DOHH2 (cell line): ENCODE measurements at regions not wholly inside any gene's neighbourhood (a gene's known extent, or its start where the extent isn't known, plus 50 kb on each side); places are given as distances from the start of the nearest gene placed in this dataset.

Experiments
- H3F3A ChIP-seq: fragments of 200-600 bp; sonication (generic), shearing (Covaris generic); 2 replicates; pipeline ENCODE4 v1.6.0; 2016; ENCODE audit warnings: antibody characterized with exemption, mild to moderate bottlenecking; ENCODE audit not compliant: control insufficient read depth, insufficient read depth
- H3K27ac ChIP-seq: fragments of 200-600 bp; sonication (generic); 2 replicates; pipeline ENCODE4 v1.5.1; 2014; ENCODE audit warnings: low read depth, mild to moderate bottlenecking, low read length, moderate library complexity
- H3K27me3 ChIP-seq: fragments of 200-600 bp; sonication (generic); 2 replicates; pipeline ENCODE4 v1.6.1; 2014; ENCODE audit warnings: mild to moderate bottlenecking, low read length, mixed read lengths; ENCODE audit not compliant: control insufficient read depth
- H3K36me3 ChIP-seq: fragments of 200-600 bp; sonication (generic); 2 replicates; pipeline ENCODE4 v1.6.1; 2014; ENCODE audit warnings: mild to moderate bottlenecking, low read length, moderate library complexity, mixed read lengths; ENCODE audit not compliant: control insufficient read depth
- H3K4me1 ChIP-seq: fragments of 200-600 bp; sonication (generic); 2 replicates; pipeline ENCODE4 v1.6.1; 2014; ENCODE audit warnings: mild to moderate bottlenecking, low read length, mixed read lengths; ENCODE audit not compliant: control insufficient read depth
- H3K4me2 ChIP-seq: fragments of 200-600 bp; sonication (generic); 2 replicates; pipeline ENCODE4 v1.6.0; 2014; ENCODE audit warnings: mild to moderate bottlenecking, low read length, moderate library complexity
- H3K4me3 ChIP-seq: fragments of 200-600 bp; sonication (generic); 2 replicates; pipeline ENCODE4 v1.5.1; 2014; ENCODE audit warnings: mild to moderate bottlenecking, low read length, mixed read lengths
- H3K79me2 ChIP-seq: fragments of 200-600 bp; sonication (generic); 2 replicates; pipeline ENCODE4 v1.6.1; 2014; ENCODE audit warnings: mild to moderate bottlenecking, low read length, mixed read lengths; ENCODE audit not compliant: control insufficient read depth
- H3K9me2 ChIP-seq: fragments of 200-600 bp; sonication (generic); replicated peaks from 2 replicates; pipeline ENCODE4 v1.6.1; 2014; ENCODE audit warnings: mild to moderate bottlenecking, low read length, mixed read lengths; ENCODE audit not compliant: control insufficient read depth
- H3K9me3 ChIP-seq: fragments of 200-600 bp; sonication (generic); 2 replicates; pipeline ENCODE4 v1.6.1; 2014; ENCODE audit warnings: antibody characterized with exemption, low read length, mixed read lengths; ENCODE audit not compliant: control insufficient read depth, insufficient read depth
- H4K20me1 ChIP-seq: fragments of 200-600 bp; sonication (generic); 2 replicates; pipeline ENCODE4 v1.6.0; 2014; ENCODE audit warnings: low read depth, mild to moderate bottlenecking, antibody characterized with exemption, low read length, moderate library complexity; ENCODE audit not compliant: control insufficient read depth, insufficient read depth
- EZH2phosphoT487 ChIP-seq: fragments of 200-600 bp; sonication (generic); IDR thresholded peaks from 2 replicates; pipeline ENCODE4 v1.6.1; 2017; ENCODE audit warnings: borderline replicate concordance, mild to moderate bottlenecking, antibody characterized with exemption, low read length, moderate library complexity, mixed read lengths
- TF ChIP-seq, protein P1 (sequence below): fragments of 200-600 bp; sonication (generic); IDR thresholded peaks from one replicate; pipeline ENCODE4 v1.5.1; 2014; ENCODE audit warnings: antibody characterized with exemption, mild to moderate bottlenecking, low read depth, low read length; ENCODE audit not compliant: poor library complexity, severe bottlenecking

DNA sequence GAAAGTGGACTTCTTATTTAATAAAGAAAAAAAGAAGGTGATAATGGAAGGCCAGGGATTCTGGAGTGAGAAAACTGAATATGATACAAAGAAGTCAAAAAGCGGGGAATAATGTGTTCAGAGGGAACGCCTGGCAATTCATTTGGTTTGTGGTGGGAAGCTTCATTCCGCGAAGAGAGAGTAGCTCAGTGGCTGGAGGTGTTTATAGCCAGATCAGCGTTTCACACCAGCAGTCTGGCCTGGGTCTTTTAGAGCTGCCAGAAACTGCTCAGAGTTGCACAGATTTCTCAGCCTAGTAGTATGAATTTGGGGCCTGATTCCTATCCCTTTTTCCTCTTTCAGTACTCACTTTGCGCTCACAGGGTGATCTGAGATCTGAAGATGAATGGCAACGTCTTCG is 67.8 kb upstream of the IPO9 start:
- H3K4me1 ChIP-seq: peaks cover 12% of the 10 kb centered on the region; the same call in 1 of the 2 replicates
- H3K9me3 ChIP-seq: no peaks in the 10 kb centered on the region
- H3K4me3 ChIP-seq: no peak overlapping the region
- TF ChIP-seq, protein P1, sequence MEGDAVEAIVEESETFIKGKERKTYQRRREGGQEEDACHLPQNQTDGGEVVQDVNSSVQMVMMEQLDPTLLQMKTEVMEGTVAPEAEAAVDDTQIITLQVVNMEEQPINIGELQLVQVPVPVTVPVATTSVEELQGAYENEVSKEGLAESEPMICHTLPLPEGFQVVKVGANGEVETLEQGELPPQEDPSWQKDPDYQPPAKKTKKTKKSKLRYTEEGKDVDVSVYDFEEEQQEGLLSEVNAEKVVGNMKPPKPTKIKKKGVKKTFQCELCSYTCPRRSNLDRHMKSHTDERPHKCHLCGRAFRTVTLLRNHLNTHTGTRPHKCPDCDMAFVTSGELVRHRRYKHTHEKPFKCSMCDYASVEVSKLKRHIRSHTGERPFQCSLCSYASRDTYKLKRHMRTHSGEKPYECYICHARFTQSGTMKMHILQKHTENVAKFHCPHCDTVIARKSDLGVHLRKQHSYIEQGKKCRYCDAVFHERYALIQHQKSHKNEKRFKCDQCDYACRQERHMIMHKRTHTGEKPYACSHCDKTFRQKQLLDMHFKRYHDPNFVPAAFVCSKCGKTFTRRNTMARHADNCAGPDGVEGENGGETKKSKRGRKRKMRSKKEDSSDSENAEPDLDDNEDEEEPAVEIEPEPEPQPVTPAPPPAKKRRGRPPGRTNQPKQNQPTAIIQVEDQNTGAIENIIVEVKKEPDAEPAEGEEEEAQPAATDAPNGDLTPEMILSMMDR: no peak
- no peak for TF ChIP-seq EZH2phosphoT487
- no peaks in the 10 kb centered on the region for H3K36me3 ChIP-seq
- no peaks in the 10 kb centered on the region; the same call in 1 of the 2 replicates for H4K20me1 ChIP-seq
- peaks cover 39% of the 10 kb centered on the region for H3K27me3 ChIP-seq
- no peaks in the 10 kb centered on the region for H3K79me2 ChIP-seq
- H3K27ac ChIP-seq: no peak overlapping the region
- H3K4me2 ChIP-seq: no peak overlapping the region
- no peaks in the 10 kb centered on the region for H3K9me2 ChIP-seq
- no peaks in the 10 kb centered on the region for H3F3A ChIP-seq

DNA sequence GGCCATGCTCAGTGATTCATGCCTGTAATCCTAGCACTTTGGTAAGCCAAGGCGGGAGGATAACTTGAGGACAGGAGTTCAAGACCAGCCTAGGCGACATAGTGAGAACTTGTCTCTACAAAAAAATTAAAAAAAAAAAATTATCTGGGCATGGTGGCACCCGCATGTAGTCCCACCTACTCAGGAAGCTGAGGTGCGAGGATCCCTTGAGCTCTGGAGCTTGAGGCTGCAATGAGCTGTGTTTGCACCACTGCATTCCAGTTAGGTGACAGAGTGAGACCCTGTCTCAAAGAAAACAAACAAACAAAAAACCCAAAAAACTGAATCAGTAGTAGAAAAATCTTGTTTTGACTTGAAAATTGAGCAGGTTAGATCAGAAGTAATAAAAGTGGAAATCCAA is 67.1 kb upstream of the IPO9 start:
- no peaks in the 10 kb centered on the region for H3F3A ChIP-seq
- no peak overlapping the region for H3K4me3 ChIP-seq
- peaks cover 12% of the 10 kb centered on the region; the same call in 1 of the 2 replicates for H3K4me1 ChIP-seq
- no peaks in the 10 kb centered on the region for H3K9me2 ChIP-seq
- no peak for TF ChIP-seq EZH2phosphoT487
- TF ChIP-seq, protein P1: no peak
- H3K27ac ChIP-seq: no peak overlapping the region
- no peaks in the 10 kb centered on the region for H3K9me3 ChIP-seq
- no peaks in the 10 kb centered on the region for H3K36me3 ChIP-seq
- H3K4me2 ChIP-seq: no peak overlapping the region
- H4K20me1 ChIP-seq: no peaks in the 10 kb centered on the region; the same call in 1 of the 2 replicates
- peaks cover 33% of the 10 kb centered on the region for H3K27me3 ChIP-seq
- no peaks in the 10 kb centered on the region for H3K79me2 ChIP-seq

DNA sequence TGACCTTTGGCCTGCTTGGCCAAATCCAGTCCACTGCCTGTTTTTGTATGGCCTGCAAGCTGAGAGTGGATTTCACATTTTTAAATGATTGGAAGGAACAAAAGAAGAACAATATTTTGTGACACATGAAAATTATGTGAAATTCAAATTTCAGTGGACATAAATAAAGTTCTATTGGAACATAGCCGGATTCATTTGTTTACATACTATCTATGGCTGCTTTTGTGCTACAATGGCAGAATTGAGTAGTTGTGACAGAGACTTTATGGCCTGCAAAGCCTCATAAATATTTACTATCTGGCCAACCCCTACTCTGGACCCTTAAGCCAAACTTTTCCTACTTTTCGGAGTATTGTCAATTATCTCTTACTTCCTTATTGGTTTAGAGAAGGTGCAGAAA is 66.6 kb upstream of the IPO9 start:
- H4K20me1 ChIP-seq: no peaks in the 10 kb centered on the region; the same call in 1 of the 2 replicates
- H3K9me2 ChIP-seq: no peaks in the 10 kb centered on the region
- H3K36me3 ChIP-seq: no peaks in the 10 kb centered on the region
- no peaks in the 10 kb centered on the region for H3K79me2 ChIP-seq
- no peak overlapping the region for H3K4me3 ChIP-seq
- TF ChIP-seq EZH2phosphoT487: no peak
- TF ChIP-seq, protein P1: no peak
- H3K27ac ChIP-seq: no peak overlapping the region
- H3K4me1 ChIP-seq: peaks cover 9% of the 10 kb centered on the region; the same call in 1 of the 2 replicates
- H3F3A ChIP-seq: no peaks in the 10 kb centered on the region
- no peaks in the 10 kb centered on the region for H3K9me3 ChIP-seq
- peaks cover 28% of the 10 kb centered on the region for H3K27me3 ChIP-seq
- H3K4me2 ChIP-seq: no peak overlapping the region
